Neural progenitor cell (in vitro differentiated cells): ENCODE measurements at regions not wholly inside any gene's neighbourhood (a gene's known extent, or its start where the extent isn't known, plus 50 kb on each side); places are given as distances from the start of the nearest gene placed in this dataset.

ENCODE experiments used
- EZH2 ChIP-seq: fragments of 200-600 bp; sonication (generic); IDR thresholded peaks from 2 replicates; pipeline ENCODE4 v1.6.1; 2017; ENCODE audit warnings: antibody characterized with exemption, mild to moderate bottlenecking, moderate library complexity
- EZH2phosphoT487 ChIP-seq: fragments of 200-600 bp; sonication (generic); IDR thresholded peaks from 2 replicates; pipeline ENCODE4 v1.6.1; 2017; ENCODE audit warnings: antibody characterized with exemption
- TF ChIP-seq, protein P1 (sequence below): fragments of 200-600 bp; sonication (generic); IDR thresholded peaks from 2 replicates; pipeline ENCODE4 v1.5.1; 2017; ENCODE audit warnings: antibody characterized with exemption, mild to moderate bottlenecking

- TF ChIP-seq, protein P1, sequence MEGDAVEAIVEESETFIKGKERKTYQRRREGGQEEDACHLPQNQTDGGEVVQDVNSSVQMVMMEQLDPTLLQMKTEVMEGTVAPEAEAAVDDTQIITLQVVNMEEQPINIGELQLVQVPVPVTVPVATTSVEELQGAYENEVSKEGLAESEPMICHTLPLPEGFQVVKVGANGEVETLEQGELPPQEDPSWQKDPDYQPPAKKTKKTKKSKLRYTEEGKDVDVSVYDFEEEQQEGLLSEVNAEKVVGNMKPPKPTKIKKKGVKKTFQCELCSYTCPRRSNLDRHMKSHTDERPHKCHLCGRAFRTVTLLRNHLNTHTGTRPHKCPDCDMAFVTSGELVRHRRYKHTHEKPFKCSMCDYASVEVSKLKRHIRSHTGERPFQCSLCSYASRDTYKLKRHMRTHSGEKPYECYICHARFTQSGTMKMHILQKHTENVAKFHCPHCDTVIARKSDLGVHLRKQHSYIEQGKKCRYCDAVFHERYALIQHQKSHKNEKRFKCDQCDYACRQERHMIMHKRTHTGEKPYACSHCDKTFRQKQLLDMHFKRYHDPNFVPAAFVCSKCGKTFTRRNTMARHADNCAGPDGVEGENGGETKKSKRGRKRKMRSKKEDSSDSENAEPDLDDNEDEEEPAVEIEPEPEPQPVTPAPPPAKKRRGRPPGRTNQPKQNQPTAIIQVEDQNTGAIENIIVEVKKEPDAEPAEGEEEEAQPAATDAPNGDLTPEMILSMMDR, result no peak
- TF ChIP-seq EZH2phosphoT487, result no peak
- TF ChIP-seq EZH2, result no peak
Observed at GRCh38 chr14:82661258-82661657, 1127.6 kb upstream of the SEL1L start.
